GM19238 (cell line): ENCODE measurements at regions not wholly inside any gene's neighbourhood (a gene's known extent, or its start where the extent isn't known, plus 50 kb on each side); places are given as distances from the start of the nearest gene placed in this dataset.

Source experiments
- DNase-seq: peaks from one replicate; pipeline ENCODE4 v3.0.0; 2011; ENCODE audit warnings: low spot score; ENCODE audit not compliant: insufficient read length

- no peak for DNase-seq
Observed at GRCh38 chr4:129862461-129862860, 766.5 kb downstream of the C4orf33 start.

- no peak for DNase-seq
Observed at GRCh38 chr4:129863206-129863605, 767.3 kb downstream of the C4orf33 start.

GRCh38 chr4:129883996-129884395, 788.0 kb downstream of the C4orf33 start:
- DNase-seq = no peak

GRCh38 chr4:129897111-129897510, 801.2 kb downstream of the C4orf33 start:
- DNase-seq = no peak

GRCh38 chr4:129899849-129900248, 803.9 kb downstream of the C4orf33 start:
- no peak for DNase-seq

GRCh38 chr4:129900430-129900953, 804.5 kb downstream of the C4orf33 start:
- DNase-seq = no peak

GRCh38 chr4:129901205-129901604, 805.3 kb downstream of the C4orf33 start:
- no peak for DNase-seq

GRCh38 chr4:129903861-129904260, 807.9 kb downstream of the C4orf33 start:
- no peak for DNase-seq

GRCh38 chr4:129905256-129905655, 809.3 kb downstream of the C4orf33 start:
- DNase-seq = no peak

- no peak for DNase-seq
Observed at GRCh38 chr4:129908117-129908516, 812.2 kb downstream of the C4orf33 start.

- no peak for DNase-seq
Observed at GRCh38 chr4:129916991-129917390, 821.0 kb downstream of the C4orf33 start.

- no peak for DNase-seq
Observed at GRCh38 chr4:129917651-129918050, 821.7 kb downstream of the C4orf33 start.

GRCh38 chr4:129926936-129927335, 831.0 kb downstream of the C4orf33 start:
- no peak for DNase-seq

- no peak for DNase-seq
Observed at GRCh38 chr4:129929052-129929451, 833.1 kb downstream of the C4orf33 start.

- no peak for DNase-seq
Observed at GRCh38 chr4:129929984-129930383, 834.0 kb downstream of the C4orf33 start.

GRCh38 chr4:129950217-129950616, 854.3 kb downstream of the C4orf33 start:
- no peak for DNase-seq

GRCh38 chr4:129966175-129966574, 870.2 kb downstream of the C4orf33 start:
- DNase-seq = no peak

GRCh38 chr4:129968366-129968765, 872.4 kb downstream of the C4orf33 start:
- DNase-seq = no peak

GRCh38 chr4:129968778-129969177, 872.8 kb downstream of the C4orf33 start:
- no peak for DNase-seq

- DNase-seq = no peak
Observed at GRCh38 chr4:129970801-129971200, 874.8 kb downstream of the C4orf33 start.

- no peak for DNase-seq
Observed at GRCh38 chr4:129971419-129971818, 875.5 kb downstream of the C4orf33 start.

- no peak for DNase-seq
Observed at GRCh38 chr4:129972257-129972656, 876.3 kb downstream of the C4orf33 start.

GRCh38 chr4:129974730-129975129, 878.8 kb downstream of the C4orf33 start:
- no peak for DNase-seq

- no peak for DNase-seq
Observed at GRCh38 chr4:129978315-129978714, 882.4 kb downstream of the C4orf33 start.
